A549 (cell line): ENCODE measurements at regions not wholly inside any gene's neighbourhood (a gene's known extent, or its start where the extent isn't known, plus 50 kb on each side); places are given as distances from the start of the nearest gene placed in this dataset.

Experiments used
- ATAC-seq, 2 experiments: fragments of 200-7000 bp in 1 of 2; fragments of >200 bp in 1 of 2; cut with Nextera tagmentation in 1 of 2; cut with Tn5 transposase in 1 of 2; 3 replicates each; pipeline versions ENCODE4 v1.8.0 to v1.9.1; 2018 to 2020; ENCODE audit warnings: mild to moderate bottlenecking in 1 of 2, moderate library complexity in 1 of 2
- CTCF ChIA-PET: fragments of 300-600 bp; sonication (Branson Sonifier 250); formaldehyde crosslinking; extraction: SDS; loops from one replicate; lab custom pipeline; 2021; ENCODE audit warnings: antibody characterized with exemption, inconsistent platforms; lab: Yijun Ruan, JAX
- POLR2A ChIA-PET: fragments of 350-600 bp; formaldehyde crosslinking; extraction: SDS; loops from one replicate; lab custom pipeline; 2021; ENCODE audit warnings: antibody characterized with exemption, inconsistent platforms; lab: Yijun Ruan, JAX
- DNase-seq, 2 experiments: peaks; one replicate each; pipeline versions ENCODE4 v3.0.0 to v3.0.0-alpha.2; 2011 to 2016; ENCODE audit warnings: low read depth in 1 of 2, low spot score in 1 of 2
- FAIRE-seq: peaks from 2 replicates; lab custom pipeline; 2011; peaks lifted over from hg19 to GRCh38; lab: Jason Lieb, UNC
- H3K27ac ChIP-seq, 2 experiments: fragments of >200 bp; sonication (Bioruptor Twin); formaldehyde crosslinking; 3 replicates each; pipeline ENCODE4 v1.5.1; 2016 to 2017
- H3K4me1 ChIP-seq: fragments of >200 bp; sonication (Bioruptor Twin); formaldehyde crosslinking; 3 replicates; pipeline ENCODE4 v1.6.1; 2016
- H3K4me2 ChIP-seq: fragments of >200 bp; sonication (Bioruptor Twin); formaldehyde crosslinking; 3 replicates; pipeline ENCODE4 v1.6.1; 2016
- H3K4me3 ChIP-seq: fragments of >200 bp; sonication (Bioruptor Twin); formaldehyde crosslinking; 3 replicates; pipeline ENCODE4 v1.5.1; 2016
- H3K9me3 ChIP-seq: fragments of >200 bp; sonication (Bioruptor Twin); formaldehyde crosslinking; 3 replicates; pipeline ENCODE4 v1.6.1; 2016
- CBX2 ChIP-seq: fragments of 200-600 bp; sonication (generic); IDR thresholded peaks from 2 replicates; pipeline ENCODE4 v1.6.1; 2016; ENCODE audit warnings: low read depth, mild to moderate bottlenecking, borderline replicate concordance
- CHD2 ChIP-seq: fragments of 150-350 bp; IDR thresholded peaks from 2 replicates; pipeline ENCODE4 v1.6.1; 2014; ENCODE audit warnings: low read length; ENCODE audit not compliant: partially characterized antibody
- CHD4 ChIP-seq: fragments of 200-600 bp; sonication (generic); IDR thresholded peaks from 2 replicates; pipeline ENCODE4 v1.6.1; 2016; ENCODE audit warnings: antibody characterized with exemption, mild to moderate bottlenecking, borderline replicate concordance
- EP300 ChIP-seq, 2 experiments: fragments of >200 bp; sonication (Bioruptor Twin); formaldehyde crosslinking; IDR thresholded peaks; 2 replicates in 1 of 2; 3 replicates in 1 of 2; pipeline ENCODE4 v1.6.1; 2016 to 2017
- FOSB ChIP-seq: fragments of 250-450 bp; sonication (Bioruptor Pico); IDR thresholded peaks from 2 replicates; pipeline ENCODE4 v1.5.0; 2020; ENCODE audit warnings: mild to moderate bottlenecking, moderate library complexity
- GATA3 ChIP-seq: IDR thresholded peaks from 2 replicates; pipeline ENCODE4 v1.6.1; 2012; ENCODE audit warnings: borderline replicate concordance
- HEYL ChIP-seq: fragments of 250-450 bp; sonication (Bioruptor Pico); IDR thresholded peaks from 2 replicates; pipeline ENCODE4 v1.8.0; 2021; ENCODE audit warnings: mild to moderate bottlenecking, moderate library complexity
- HOXA7 ChIP-seq: fragments of 250-450 bp; sonication (Bioruptor Pico); IDR thresholded peaks from 2 replicates; pipeline ENCODE4 v1.5.0; 2020; ENCODE audit warnings: mild to moderate bottlenecking, moderate library complexity
- JUN ChIP-seq, 2 experiments: fragments of >200 bp; sonication (Bioruptor Twin); formaldehyde crosslinking; IDR thresholded peaks; 2 replicates in 1 of 2; 3 replicates in 1 of 2; pipeline ENCODE4 v1.6.1; 2016 to 2017
- MAZ ChIP-seq: fragments of 150-350 bp; IDR thresholded peaks from 2 replicates; pipeline ENCODE4 v1.6.1; 2014; ENCODE audit warnings: antibody characterized with exemption, low read depth, low read length, borderline replicate concordance
- MYC ChIP-seq: IDR thresholded peaks from 2 replicates; pipeline ENCODE4 v1.6.1; 2012; ENCODE audit warnings: mild to moderate bottlenecking, inconsistent platforms, low read length, improper control_type of control experiment, borderline replicate concordance
- PHF8 ChIP-seq: fragments of 200-600 bp; sonication (generic); IDR thresholded peaks from 2 replicates; pipeline ENCODE4 v1.6.1; 2016; ENCODE audit warnings: low read depth, mild to moderate bottlenecking, antibody characterized with exemption, moderate library complexity, borderline replicate concordance
- POLR2A ChIP-seq: IDR thresholded peaks from 2 replicates; pipeline ENCODE4 v1.6.1; 2012; ENCODE audit warnings: mild to moderate bottlenecking, low read length
- RAD21 ChIP-seq, 2 experiments: fragments of >200 bp in 1 of 2; sonication (Bioruptor Twin) in 1 of 2; formaldehyde crosslinking in 1 of 2; IDR thresholded peaks in 1 of 2; conservative IDR thresholded peaks in 1 of 2; 2 replicates in 1 of 2; 3 replicates in 1 of 2; pipeline ENCODE4 v1.6.1; 2012 to 2018; ENCODE audit warnings: inconsistent platforms in 1 of 2
- RARB ChIP-seq: fragments of 250-450 bp; sonication (Bioruptor Pico); IDR thresholded peaks from 2 replicates; pipeline ENCODE4 v1.8.0; 2021; ENCODE audit warnings: mild to moderate bottlenecking, moderate library complexity
- SMC3 ChIP-seq: fragments of >200 bp; sonication (Bioruptor Twin); formaldehyde crosslinking; IDR thresholded peaks from 3 replicates; pipeline ENCODE4 v1.6.1; 2018; ENCODE audit warnings: inconsistent platforms
- SREBF2 ChIP-seq: fragments of 450-650 bp; IDR thresholded peaks from 2 replicates; pipeline ENCODE4 v1.6.1; 2014; ENCODE audit warnings: mild to moderate bottlenecking, moderate library complexity
- TFCP2L1 ChIP-seq: fragments of 250-450 bp; sonication (Bioruptor Pico); IDR thresholded peaks from 2 replicates; pipeline ENCODE4 v1.5.0; 2021; ENCODE audit warnings: mild to moderate bottlenecking
- ZC3H11A ChIP-seq: fragments of 450-650 bp; IDR thresholded peaks from 2 replicates; pipeline ENCODE4 v1.6.1; 2014; ENCODE audit warnings: antibody characterized with exemption, mild to moderate bottlenecking
- ZSCAN20 ChIP-seq: fragments of 250-450 bp; sonication (Bioruptor Pico); IDR thresholded peaks from 2 replicates; pipeline ENCODE4 v1.8.0; 2022; ENCODE audit warnings: mild to moderate bottlenecking, moderate library complexity
- WGBS: methylation state at CpG from one replicate; pipeline ENCODE4 v1.1.6; 2017; ENCODE audit errors: missing lambda C conversion rate; 5-methylcytosine and 5-hydroxymethylcytosine counted together
- TF ChIP-seq, protein P1 (sequence below): fragments of 250-450 bp; sonication (Bioruptor Pico); IDR thresholded peaks from 2 replicates; pipeline ENCODE4 v1.5.0; 2020; ENCODE audit warnings: low read depth, mild to moderate bottlenecking, moderate library complexity
- TF ChIP-seq, protein P2 (sequence below): IDR thresholded peaks from 2 replicates; pipeline ENCODE4 v1.6.1; 2012; ENCODE audit warnings: low read depth, borderline replicate concordance
- TF ChIP-seq, protein P3 (sequence below): fragments of 250-450 bp; sonication (Bioruptor Pico); IDR thresholded peaks from 2 replicates; pipeline ENCODE4 v1.5.0; 2021; ENCODE audit warnings: mild to moderate bottlenecking, moderate library complexity, borderline replicate concordance

DNA sequence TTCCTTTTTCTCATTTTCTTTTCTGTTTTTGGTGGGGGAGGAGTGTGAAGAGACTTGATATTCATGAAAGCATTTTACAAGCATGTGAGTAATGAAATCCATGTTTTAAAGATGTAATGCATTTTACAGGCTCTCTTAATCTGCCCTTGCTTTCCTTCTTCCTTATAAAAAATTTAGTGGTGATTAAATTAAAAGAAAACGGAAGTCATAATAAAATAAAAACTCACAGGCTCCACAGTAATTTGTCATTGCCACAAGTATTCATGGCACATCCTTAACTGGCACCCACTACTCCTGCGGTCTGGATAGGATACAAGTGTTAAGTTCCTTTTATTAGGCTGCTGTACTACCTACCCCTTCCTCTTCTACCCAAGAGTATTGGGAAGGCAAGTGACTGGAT lies 241.2 kb downstream of the SLC4A3 start:
- TF ChIP-seq SMC3 (no peak), RAD21 (conservative IDR thresholded peaks at IDR 0.05 in 1 of 2, IDR thresholded peaks at IDR 0.05 in 1 of 2) (no peak), CBX2 (no peak), POLR2A (no peak), PHF8 (no peak), CHD4 (no peak), MYC (no peak), ZC3H11A (no peak), HEYL (no peak)
- TF ChIP-seq, protein P1, sequence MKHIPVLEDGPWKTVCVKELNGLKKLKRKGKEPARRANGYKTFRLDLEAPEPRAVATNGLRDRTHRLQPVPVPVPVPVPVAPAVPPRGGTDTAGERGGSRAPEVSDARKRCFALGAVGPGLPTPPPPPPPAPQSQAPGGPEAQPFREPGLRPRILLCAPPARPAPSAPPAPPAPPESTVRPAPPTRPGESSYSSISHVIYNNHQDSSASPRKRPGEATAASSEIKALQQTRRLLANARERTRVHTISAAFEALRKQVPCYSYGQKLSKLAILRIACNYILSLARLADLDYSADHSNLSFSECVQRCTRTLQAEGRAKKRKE (CRISPR knock-in tag) = no peak
- Histone ChIP-seq H3K27ac (no peak overlapping the region), H3K4me2 (no peak overlapping the region), H3K9me3 (no peaks in the 10 kb centered on the region), H3K4me1 (no peaks in the 10 kb centered on the region), H3K4me3 (no peak overlapping the region)
- 46% methylated on average over 2 of the region's 2 CpGs for WGBS
- ATAC-seq (no peak), DNase-seq (no peak), FAIRE-seq (no peak)
- ChIA-PET CTCF (no interaction called here), POLR2A (no interaction called here)

DNA sequence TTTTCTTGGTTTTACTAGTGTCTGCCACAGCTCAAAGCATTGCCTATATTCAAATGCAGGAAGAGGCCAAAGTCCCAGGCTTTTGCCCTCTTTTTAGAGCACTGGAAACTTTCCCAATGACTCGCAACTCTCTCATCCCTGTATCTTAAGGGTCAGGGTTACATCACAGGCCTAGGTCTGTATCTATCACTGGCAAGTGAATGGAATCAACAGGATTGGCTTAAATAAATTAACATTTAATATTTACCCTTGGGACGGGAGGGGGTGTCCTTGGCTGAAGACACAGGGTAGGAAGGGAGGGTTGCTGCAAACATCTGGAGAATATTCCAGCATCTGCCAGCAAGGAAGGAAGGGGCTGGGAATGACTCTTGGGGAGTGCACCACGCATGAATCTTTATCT lies 242.6 kb downstream of the SLC4A3 start:
- Histone ChIP-seq H3K4me1 (no peaks in the 10 kb centered on the region), H3K4me2 (no peak overlapping the region), H3K27ac (no peak overlapping the region), H3K9me3 (no peaks in the 10 kb centered on the region), H3K4me3 (no peak overlapping the region)
- ATAC-seq (no peak), FAIRE-seq (no peak), DNase-seq (no peak)
- ChIA-PET POLR2A (no interaction called here), CTCF (no interaction called here)
- 42% methylated on average over 3 of the region's 3 CpGs for WGBS
- no peak for TF ChIP-seq FOSB (CRISPR knock-in tag)
- TF ChIP-seq, protein P2, sequence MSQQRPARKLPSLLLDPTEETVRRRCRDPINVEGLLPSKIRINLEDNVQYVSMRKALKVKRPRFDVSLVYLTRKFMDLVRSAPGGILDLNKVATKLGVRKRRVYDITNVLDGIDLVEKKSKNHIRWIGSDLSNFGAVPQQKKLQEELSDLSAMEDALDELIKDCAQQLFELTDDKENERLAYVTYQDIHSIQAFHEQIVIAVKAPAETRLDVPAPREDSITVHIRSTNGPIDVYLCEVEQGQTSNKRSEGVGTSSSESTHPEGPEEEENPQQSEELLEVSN = no peak
- TF ChIP-seq, protein P1 (CRISPR knock-in tag) = no peak
- TF ChIP-seq GATA3 = no peak
- TF ChIP-seq JUN (IDR thresholded peaks at IDR 0.05) = no peak
- TF ChIP-seq HOXA7 (CRISPR knock-in tag) = no peak
- no peak for TF ChIP-seq EP300 (IDR thresholded peaks at IDR 0.05)
- TF ChIP-seq MAZ = no peak
- TF ChIP-seq SREBF2 = no peak
- TF ChIP-seq, protein P3, sequence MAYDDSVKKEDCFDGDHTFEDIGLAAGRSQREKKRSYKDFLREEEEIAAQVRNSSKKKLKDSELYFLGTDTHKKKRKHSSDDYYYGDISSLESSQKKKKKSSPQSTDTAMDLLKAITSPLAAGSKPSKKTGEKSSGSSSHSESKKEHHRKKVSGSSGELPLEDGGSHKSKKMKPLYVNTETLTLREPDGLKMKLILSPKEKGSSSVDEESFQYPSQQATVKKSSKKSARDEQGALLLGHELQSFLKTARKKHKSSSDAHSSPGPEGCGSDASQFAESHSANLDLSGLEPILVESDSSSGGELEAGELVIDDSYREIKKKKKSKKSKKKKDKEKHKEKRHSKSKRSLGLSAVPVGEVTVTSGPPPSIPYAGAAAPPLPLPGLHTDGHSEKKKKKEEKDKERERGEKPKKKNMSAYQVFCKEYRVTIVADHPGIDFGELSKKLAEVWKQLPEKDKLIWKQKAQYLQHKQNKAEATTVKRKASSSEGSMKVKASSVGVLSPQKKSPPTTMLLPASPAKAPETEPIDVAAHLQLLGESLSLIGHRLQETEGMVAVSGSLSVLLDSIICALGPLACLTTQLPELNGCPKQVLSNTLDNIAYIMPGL (CRISPR knock-in tag) = no peak
- no peak for TF ChIP-seq ZSCAN20 (CRISPR knock-in tag)
- TF ChIP-seq TFCP2L1 (CRISPR knock-in tag) = no peak
- TF ChIP-seq RARB (CRISPR knock-in tag) = no peak
- no peak for TF ChIP-seq CHD2
- no peak for TF ChIP-seq HEYL
